GM18517 (cell line): ENCODE measurements at regions not wholly inside any gene's neighbourhood (a gene's known extent, or its start where the extent isn't known, plus 50 kb on each side); places are given as distances from the start of the nearest gene placed in this dataset.

Experiments
- ATAC-seq: cut with Tn5 transposase; IDR thresholded peaks from one replicate; pipeline ENCODE4 v1.9.1; 2021; ENCODE audit warnings: mild to moderate bottlenecking, moderate library complexity; ENCODE audit not compliant: unreplicated experiment

DNA sequence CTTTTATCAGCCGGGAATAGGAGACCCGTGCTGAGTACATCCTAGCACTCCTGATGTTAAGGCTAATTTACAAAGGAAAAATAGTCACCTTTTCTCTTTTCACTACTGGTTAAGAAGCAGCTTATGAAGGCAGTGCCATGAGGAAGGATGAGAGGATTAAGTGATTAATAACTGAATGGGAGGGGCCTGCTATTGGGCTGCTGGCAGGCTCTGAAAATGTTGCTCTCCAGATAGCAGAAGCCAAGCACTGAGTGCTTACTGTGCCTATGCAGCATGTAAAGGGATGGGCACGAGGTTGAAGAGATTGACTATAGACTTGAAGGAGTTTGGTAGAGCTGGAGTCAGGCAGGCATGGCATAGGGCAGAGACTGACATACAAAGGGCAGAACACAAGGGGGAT, 282.4 kb upstream of the THSD7B start:
- ATAC-seq = no peak

DNA sequence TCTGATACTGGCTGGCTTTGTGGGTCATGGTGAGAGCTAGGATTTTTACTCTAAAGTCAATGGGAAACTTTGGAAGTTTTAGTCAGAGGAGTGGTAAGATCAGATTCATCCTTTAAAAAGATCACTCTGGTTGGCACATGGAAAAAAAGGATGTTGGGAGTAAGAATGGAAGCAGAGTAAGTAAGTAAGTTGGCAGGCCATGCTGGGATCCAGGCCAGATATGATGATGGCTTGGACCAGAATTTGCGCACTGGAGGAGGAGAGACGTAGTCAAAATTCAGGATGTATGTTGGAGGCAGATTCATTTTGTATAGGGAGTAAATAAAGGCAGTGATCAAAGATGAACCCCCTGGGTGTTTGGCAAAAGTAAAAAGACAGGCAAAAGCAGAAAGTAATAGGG, 283.3 kb upstream of the THSD7B start:
- ATAC-seq = no peak

DNA sequence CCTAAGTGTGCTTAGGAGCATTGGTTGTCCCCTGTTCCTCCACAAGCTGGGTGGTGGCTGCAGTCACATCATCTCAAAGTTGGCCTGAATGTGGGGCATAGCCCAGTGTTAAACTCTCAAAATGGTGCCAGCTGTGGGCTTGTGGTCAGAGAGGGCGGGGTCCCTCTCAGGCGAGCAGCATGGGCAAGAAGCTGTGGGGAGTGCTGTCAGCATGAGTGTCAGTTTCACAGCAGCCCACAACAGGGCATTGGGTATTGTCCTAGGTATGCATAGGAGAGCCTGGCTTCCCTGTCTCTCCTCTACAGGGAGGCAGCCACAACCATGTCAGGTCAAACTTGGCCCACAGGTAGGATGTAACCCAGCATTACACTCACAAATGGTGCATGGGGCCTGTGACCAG, 285.6 kb upstream of the THSD7B start:
- no peak for ATAC-seq

DNA sequence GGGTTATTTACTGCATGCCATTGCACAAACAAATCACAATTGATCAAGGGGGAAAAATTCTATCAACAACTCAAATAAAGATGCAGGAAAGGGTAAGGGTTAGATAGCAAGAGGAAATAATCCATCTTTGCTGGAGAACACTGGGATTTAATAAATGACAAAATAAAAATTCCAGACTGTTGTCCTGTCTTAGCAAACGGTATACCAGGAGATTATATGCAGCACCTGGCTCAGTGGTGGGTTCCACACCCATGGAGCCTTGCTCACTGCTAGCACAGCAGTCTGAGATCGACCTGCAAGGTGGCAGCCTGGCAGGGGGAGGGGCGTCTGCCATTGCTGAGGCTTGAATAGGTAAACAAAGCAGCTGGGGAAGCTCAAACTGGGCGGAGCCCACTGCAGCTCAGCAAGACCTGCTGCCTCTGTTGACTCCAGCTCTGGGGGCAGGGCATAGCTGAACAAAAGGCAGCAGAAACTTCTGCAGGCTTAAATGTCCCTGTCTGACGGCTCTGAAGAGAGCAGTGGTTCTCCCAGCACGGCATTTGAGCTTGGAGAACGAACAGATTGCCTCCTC, 296.5 kb upstream of the THSD7B start:
- ATAC-seq = no peak

DNA sequence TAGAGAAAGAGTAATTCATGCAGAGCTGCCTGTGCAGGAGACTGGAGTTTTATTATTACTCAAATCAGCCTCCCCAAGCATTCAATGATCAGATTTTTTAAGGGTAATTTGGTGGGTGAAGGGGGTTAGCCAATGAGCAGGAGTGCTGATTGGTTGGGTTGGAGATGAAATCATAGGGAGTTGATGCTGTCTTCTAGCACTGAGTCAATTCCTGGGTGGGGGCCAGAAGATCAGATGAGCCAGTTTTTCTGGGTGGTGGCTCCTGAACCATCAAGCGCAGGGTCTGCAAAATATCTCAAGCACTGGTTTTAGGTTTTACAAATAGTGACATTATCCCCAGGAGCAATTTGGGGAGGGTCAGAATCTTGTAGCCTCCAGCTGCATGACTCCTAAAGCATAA, 312.8 kb upstream of the THSD7B start:
- ATAC-seq = no peak

DNA sequence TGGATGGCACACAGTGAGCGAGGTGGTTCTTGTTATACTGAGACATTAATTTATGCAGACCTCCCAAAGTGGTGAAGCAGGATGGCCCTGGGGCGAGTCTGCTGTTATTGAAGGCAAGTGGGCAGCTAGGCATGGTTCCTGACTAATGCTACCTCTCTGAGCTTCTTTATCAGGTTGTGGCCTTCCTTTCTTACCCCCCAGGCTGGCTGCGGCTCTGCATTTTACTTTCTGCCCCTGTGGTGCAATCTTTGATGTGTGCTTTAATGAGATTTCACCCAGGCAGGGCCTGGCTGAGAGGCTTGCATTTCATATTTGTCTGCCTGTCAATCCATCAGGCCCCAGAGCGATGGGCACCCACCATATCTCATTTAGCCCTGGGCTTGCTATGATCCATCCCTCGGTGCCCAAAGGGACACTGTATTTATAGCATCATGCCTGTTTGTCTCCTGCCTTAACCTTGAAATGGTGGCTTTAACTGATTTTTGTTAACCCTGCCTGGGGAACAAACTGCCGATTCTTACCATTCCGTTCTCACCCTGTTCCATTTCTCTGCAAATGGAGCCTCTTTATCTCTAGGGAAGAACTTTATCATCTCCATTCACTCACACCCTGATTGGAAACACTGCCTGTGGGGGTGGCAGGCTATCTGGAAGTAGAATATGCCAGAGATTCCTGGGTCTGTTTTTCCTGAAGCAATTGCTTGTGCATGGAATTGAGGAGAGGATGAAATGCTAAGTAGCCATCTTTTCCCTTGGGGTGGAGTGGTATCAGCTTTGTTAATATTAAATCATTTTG, 316.2 kb upstream of the THSD7B start:
- ATAC-seq = no peak

DNA sequence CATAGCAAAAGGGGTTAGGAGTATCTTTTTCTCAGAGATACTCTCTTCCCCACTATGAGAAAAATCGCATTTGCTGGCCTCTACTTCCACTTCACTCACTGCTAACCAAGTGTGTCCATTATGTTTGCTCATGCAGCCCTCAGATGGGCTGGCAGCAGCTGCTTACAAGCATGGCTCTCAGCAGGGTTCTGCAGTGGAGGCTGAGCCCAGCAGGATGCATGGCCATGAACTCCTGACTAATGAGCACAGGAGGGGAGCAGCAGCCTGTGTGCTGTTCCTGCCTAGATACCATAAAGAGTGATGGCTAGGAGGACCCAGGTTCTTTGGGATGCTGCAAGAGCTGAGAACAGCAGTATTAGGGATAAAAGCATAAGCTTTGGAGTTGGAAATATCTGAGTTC, 316.9 kb upstream of the THSD7B start:
- no peak for ATAC-seq

DNA sequence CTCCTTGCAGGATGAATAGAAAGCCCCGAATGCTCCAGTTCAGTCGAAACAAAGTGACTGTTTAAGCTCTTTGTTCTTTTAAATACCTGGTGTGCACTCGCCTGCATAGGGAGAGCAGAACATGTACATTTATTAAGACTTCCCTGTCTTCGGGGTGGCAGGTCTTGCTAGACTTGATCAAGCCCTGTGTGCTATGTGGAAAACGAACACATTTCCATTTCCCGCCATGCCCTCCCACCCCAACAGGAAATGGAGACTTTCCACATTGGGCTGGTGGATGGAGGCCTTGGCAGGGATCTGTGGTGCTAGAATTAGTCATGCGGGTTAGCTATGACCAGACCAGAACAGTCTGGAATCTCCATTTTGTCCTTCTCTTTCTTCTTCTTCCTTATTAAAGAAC, 321.0 kb upstream of the THSD7B start:
- ATAC-seq = no peak

DNA sequence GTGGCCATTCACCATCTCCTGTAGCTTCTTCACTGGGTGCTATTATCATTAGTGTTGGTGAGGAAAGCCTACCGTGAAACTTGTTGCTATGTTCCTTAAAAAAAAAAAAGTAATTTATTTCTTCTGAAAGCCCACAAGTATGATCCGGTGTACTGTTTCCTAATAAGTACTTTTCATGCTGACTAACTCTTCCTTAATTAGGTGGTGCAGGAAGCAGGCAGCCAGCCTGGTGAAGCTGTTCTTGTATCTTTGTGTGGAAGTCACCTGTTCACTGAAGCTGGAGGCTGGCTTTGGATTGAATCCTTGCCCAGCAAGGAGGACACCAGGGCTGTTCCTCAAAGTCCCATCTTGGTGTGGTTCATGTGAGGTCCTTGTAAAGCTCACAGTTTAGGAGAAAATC, 321.7 kb upstream of the THSD7B start:
- ATAC-seq = no peak

DNA sequence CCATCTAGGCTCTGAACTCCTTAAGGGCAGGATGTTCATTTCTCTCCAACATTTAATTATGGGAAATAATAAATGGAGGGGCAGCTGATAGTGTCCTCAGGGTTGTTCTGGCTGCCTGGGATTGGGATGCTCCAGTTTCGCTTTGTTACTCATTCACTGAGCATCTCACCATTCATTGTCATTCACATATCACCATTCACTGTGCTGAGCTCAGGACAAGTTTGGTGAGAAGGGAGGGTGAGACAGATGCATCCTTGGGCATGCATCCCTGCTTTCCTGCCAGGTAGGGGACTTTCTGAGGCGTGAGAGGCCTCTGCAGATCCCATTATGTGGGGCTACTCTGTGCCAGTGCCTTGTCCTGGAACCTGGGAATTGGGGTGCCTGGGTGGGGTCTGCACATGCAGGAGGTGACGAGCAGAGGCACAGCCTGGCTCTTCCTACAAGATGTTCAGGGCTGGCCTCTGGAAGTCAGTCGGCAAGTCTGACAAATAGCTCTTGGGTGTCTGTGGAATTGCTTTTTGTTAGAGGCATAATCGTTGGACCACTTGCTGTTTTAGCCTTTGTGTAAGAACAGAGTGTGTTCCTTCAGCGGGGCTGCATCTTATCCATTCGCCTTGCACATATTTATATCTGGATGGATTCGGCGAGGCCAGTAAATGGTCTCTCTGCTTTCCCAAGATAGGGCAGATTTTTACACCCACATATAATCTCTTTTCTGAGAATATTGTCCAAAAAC, 323.2 kb upstream of the THSD7B start:
- no peak for ATAC-seq

DNA sequence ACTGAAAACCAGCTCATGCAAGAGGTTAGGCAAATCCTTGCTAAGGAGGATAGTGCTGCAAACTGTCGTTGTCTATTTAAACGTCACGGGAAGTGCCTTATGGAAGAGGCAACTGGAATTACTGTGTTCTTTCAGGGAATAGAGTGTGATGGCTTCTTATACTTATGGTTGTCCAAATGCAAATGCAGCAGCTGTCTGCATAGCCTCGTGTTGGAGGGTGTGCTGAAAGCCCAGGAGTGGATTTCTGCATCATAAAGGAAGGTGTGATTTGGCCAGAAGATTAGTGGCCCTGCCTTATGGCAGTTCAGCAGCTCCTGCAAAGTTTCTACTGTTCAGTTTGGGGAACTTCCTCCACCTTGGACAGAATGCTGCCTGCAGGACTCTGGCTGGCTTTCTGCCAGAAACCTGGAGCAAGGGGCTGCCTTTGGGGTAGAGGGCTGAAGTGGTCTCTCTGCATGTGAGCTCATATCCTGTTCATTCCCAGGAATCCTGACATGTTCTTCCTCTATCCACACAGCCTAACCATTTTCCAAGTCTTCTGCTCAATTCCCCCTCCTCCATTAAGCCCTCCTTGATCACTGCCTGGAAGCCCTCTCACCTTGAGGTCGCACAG, 321.2 kb upstream of the CXCR4 start:
- no peak for ATAC-seq

DNA sequence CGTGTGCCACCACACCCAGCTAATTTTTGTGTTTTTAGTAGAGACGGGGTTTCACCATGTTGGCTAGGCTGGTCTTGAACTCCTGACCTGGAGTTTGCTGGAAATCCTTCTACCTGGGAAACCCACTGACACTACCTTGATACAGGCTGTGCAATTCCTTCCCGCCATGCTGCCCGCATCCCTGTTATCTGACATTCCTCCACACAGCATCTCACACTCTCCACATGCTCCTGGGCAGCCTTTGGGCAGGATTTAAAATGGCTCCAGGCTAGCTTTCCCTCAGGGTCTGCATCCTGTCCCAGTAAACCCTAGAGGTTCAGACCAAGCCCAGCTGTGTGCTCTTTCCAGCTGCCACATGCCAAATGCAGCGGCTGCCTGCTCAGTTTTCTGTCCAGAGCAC, 319.5 kb upstream of the CXCR4 start:
- no peak for ATAC-seq

DNA sequence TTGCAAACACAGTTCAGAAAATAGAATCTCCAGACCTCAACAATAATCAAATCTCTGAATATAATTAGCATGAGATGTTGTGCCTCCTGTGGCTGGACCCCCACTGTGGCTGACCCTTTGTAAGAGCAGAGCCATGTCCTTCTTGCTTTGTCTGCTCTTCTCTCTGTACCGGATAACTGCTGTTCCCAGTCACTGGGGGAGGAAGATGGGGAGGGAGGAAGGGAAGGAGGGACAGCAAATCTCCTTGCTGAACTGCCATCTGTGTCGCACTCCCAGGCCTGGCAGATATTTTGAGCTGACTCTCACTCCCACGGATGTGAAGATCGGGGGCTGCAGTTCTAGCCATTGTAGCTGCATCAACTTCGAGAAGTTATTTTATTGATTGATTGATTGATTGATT, 319.0 kb upstream of the CXCR4 start:
- no peak for ATAC-seq

DNA sequence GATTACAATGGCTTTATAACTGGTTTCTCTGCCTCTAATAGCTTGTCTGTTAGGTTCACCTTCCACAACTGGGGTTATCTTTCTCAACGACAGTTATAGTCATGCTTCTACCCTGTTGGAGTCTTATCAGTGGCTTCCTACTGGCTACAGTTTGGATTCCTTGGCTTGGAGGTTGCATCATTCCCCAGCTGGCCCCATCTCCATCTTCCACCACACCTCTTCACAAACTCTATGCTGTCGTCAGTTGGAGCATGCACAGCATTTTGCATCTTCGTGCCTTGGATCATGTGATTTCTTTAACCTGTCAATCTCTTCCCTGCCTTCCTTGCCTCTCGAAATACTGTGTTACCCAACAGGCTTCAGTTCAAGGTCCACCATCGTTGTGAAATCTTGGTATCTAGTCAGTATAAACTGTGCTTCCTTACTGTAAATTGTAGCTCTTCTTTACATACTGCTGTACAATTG, 316.3 kb upstream of the CXCR4 start:
- no peak for ATAC-seq

DNA sequence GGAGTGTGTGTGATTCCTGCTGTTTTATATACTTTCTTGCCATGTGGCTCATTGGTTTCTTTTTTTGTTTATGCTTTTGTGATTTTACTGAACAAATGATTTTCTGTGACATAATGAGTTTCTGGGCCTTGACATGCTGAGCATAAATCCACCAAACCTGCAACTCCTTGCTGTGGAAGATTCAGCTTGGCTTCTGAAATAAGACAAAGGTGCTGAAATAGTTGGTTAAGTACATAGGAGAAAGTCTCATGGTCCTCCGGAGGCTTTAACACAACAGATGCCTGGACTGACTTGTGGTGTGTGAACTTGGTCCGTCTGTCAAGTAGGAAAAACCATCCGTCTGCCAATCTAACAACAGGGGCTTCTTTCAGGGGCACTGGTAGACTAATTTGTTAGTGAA, 315.3 kb upstream of the CXCR4 start:
- no peak for ATAC-seq

DNA sequence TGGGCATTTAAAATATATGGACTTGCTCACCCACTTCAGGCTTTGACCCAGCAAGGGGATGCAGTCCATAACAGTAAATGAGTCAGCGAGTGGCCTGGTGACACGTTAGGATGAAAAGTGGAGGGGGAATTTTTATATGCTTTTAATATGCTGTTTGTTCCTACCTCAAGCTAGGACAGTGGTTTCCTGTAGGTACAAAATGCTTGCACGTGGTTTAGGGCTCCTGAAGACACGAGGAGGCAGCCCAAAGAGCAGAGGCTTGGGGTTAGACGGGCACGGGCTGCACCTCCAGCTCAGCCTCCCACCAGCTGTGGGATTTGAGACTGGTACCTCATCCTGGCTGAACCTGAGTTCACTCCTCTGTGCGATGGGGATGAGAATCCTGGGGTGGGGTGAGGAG, 306.2 kb upstream of the CXCR4 start:
- ATAC-seq = no peak

DNA sequence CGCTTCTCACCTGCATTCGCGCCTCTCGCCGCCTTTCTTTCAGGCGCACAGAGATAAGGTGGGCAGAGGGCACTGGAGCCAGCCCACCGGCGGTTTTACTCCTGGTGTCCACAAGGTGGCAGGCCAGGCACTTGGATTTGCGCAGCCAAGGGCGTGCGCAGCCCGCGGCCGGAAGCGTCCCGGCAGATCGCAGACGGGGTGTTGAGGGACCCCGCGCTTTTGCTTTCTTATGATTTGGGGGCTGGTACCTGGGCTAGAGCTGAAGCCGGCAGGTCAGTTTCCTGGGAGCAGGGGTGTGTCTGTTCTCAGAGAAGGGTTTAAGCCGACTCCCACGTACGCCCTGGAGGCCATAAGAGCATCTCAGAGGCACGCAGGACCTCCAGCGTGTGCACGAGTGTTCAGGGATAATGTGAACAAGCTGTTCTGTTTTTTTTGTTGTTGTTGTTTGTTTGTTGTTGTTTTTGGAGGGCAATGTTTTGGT, 305.6 kb upstream of the CXCR4 start:
- peak; percentile 96 for ATAC-seq

DNA sequence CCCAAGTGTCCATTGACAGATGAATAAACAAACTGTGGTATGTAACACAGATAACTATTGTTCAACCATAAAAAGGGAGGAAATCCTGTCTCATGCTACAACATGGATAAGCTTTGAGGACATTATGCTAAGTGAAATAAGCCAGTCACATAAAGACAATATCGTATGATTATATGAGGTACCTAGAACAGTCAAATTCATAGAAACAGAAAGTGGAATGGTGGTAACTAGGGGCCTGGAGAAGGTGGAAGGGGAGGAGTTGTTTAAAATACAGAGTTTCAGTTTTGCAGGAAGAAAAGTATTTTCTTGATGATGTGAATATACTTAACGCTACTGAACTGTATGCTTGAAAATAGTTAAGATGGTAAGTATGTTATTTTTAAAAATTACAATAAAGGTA, 304.6 kb upstream of the CXCR4 start:
- ATAC-seq = no peak

DNA sequence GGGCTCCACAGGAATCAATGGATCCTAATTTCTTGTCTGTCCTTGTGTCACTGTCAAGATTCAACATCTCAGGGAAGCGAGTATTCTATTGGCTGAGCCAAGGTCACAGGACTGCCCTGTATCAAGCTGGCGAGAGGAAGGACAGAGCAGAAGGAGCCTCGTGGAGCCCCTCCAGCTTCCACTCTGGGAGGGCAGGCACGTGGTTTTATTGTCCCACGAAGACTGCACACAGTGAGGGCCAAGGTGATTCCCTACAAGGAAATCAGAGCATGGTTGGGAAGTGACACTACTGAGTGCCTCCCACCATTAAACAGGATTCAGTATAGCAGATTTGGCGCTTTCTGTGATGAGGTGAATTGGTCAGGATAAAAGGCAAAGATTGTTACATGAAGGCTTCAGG, 302.4 kb upstream of the CXCR4 start:
- ATAC-seq = no peak

DNA sequence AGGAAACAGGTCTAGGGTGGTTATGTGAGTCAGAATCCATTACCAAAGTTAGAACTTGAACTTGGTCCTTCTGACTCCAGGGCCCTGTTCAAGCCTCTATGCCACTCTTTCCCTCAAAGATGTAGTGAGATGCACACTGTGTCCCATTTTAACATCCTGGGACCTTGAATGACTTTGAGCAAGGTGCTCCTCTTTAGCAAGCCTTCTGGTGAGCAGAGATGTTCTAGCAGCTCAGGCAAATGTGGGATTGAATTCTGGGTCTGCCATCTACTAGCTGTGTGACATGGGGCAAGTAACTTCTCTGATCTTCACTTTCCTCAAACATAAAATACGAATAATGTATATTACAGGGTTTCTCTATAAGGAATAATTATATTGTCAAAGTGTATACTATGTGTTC, 294.0 kb upstream of the CXCR4 start:
- no peak for ATAC-seq

DNA sequence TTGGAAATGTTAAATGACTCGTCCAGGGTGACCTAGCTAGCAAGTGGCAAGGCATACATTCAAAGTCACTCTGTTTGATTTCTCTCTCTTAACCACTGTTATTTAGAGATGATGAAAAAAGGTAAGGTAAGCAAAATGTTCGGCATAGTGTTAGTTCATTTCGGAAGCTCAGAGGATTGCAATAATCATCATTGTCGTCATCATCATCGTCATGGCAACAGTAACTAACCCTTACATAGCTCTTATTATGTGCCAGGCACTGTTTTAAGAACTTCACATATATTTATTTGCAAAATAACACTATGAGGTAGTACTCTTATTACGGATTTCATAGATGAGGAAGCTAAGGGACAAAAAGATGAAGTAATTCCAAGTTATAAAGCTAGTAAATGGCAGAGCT, 292.7 kb upstream of the CXCR4 start:
- ATAC-seq = no peak

DNA sequence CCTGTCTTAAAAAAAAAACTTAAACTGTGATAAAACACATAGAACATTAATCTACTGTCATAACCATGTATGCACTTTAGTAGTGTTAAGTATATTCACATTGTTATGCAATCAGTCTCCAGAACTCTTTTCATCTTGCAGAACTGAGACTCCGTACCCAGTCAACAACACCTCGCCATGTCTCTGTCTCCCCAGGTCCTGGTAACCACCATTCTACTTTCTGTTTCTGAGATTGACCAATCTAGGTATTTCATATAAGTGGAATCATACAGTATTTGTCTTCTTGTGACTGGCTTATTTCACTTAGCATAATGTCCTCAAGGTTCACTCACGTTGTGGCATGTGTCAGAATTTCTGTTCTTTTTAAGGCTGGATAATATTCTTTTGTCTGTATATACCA, 290.8 kb upstream of the CXCR4 start:
- no peak for ATAC-seq
